ENCODE measurements at regions not wholly inside any gene's neighbourhood (a gene's known extent, or its start where the extent isn't known, plus 50 kb on each side); places are given as distances from the start of the nearest gene placed in this dataset.
"Not testable (repeated sequence)": the region's sequence is repeated elsewhere in the genome, so short reads cannot be mapped to it uniquely, and the experiment has no call there.

- Mint-ChIP-seq H3K9me3 (ENCODE audit: low read depth) (peaks cover 6% of the 10 kb centered on the region), H3K27ac (no peak overlapping the region), H3K36me3 (no peaks in the 10 kb centered on the region), H3K27me3 (no peaks in the 10 kb centered on the region), H3K4me3 (no peak overlapping the region), H3K4me1 (ENCODE audit: low read depth) (no peaks in the 10 kb centered on the region)
These were observed 248.0 kb downstream of the S1PR1 start for GRCh38 chr1:101484689-101485338.

- no peaks in the 10 kb centered on the region for H3K4me1 Mint-ChIP-seq (ENCODE audit: low read depth)
- no peak overlapping the region for H3K27ac Mint-ChIP-seq
- peaks cover 2% of the 10 kb centered on the region for H3K36me3 Mint-ChIP-seq
- H3K9me3 Mint-ChIP-seq (ENCODE audit: low read depth): peaks cover 6% of the 10 kb centered on the region
- H3K27me3 Mint-ChIP-seq: no peaks in the 10 kb centered on the region
- H3K4me3 Mint-ChIP-seq: no peak overlapping the region
These were observed 248.9 kb downstream of the S1PR1 start for GRCh38 chr1:101485712-101486111.

- H3K27me3 Mint-ChIP-seq; H3K9me3 Mint-ChIP-seq (ENCODE audit: low read depth); H3K27ac Mint-ChIP-seq; H3K36me3 Mint-ChIP-seq; H3K4me3 Mint-ChIP-seq; H3K4me1 Mint-ChIP-seq (ENCODE audit: low read depth): not testable (repeated sequence)
These were observed 255.3 kb downstream of the S1PR1 start for GRCh38 chr1:101492144-101492543.

- H3K4me1 Mint-ChIP-seq (ENCODE audit: low read depth); H3K9me3 Mint-ChIP-seq (ENCODE audit: low read depth); H3K4me3 Mint-ChIP-seq: not testable (repeated sequence)
These were observed 257.1 kb downstream of the S1PR1 start for GRCh38 chr1:101493920-101494319.

DNA sequence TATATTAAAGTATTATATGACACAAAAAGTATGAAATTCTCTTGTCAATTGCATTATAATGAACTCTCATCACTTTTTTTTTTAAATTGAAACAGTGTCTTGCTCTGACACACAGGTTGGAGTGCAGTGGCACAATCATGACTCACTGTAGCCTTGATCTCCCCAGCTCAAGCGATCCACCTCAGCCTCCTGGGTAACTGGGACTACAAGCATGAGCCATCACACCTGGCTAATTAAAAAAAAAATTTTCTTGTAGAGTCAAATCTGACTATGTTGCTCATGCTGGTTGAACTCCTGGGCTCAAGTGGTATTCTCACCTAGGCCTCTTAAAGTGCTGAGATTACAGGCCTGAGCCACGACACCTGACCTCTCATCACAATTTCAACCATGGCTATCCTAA, 259.3 kb downstream of the S1PR1 start:
- Mint-ChIP-seq H3K9me3 (ENCODE audit: low read depth) (no peaks in the 10 kb centered on the region), H3K36me3 (peaks cover 5% of the 10 kb centered on the region), H3K27me3 (no peaks in the 10 kb centered on the region), H3K27ac (no peak overlapping the region), H3K4me3 (no peak overlapping the region), H3K4me1 (ENCODE audit: low read depth) (no peaks in the 10 kb centered on the region)

More at GRCh38 chr1:101493920-101494319, 257.1 kb downstream of the S1PR1 start:
- H3K36me3 Mint-ChIP-seq, H3K27ac Mint-ChIP-seq, H3K27me3 Mint-ChIP-seq: not testable (repeated sequence)

DNA sequence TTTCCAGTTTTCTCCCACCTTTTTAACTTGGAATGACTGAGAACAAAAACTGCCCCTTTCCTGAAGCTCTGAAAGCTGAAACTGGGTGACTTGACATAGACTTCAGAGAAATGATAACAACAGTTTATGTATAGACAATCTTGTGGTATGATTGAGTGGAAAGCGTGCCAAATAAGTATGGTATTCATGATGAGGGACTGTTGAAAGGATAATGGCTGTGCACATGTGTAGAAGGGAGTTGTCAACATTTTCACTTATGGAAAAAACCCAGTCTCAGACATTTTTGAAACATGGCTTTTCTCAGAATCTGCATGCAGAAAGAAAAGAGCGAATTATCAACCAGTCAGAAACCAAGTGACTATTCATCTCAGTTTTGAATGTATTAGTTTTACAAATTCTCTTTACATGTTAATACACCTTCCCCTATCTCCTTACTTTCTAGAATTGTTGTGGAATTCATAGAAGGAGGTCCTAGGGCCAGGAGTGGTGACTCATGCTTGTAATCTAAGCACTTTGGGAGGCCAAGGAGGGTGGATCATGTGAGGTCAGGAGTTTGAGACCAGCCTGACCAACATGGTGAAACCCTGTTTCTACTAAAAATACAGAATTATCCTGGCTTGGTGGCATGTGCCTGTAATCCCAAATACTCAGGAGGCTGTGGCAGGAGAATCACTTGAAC, 261.2 kb downstream of the S1PR1 start:
- Mint-ChIP-seq H3K27ac (no peak overlapping the region), H3K27me3 (no peaks in the 10 kb centered on the region), H3K9me3 (ENCODE audit: low read depth) (no peaks in the 10 kb centered on the region), H3K4me3 (no peak overlapping the region), H3K36me3 (peaks cover 5% of the 10 kb centered on the region), H3K4me1 (ENCODE audit: low read depth) (no peaks in the 10 kb centered on the region)

GRCh38 chr1:101504106-101504505, 267.3 kb downstream of the S1PR1 start:
- H3K4me3 Mint-ChIP-seq: not testable (repeated sequence)

GRCh38 chr1:101505240-101505639, 268.4 kb downstream of the S1PR1 start:
- H3K4me1 Mint-ChIP-seq (ENCODE audit: low read depth); H3K4me3 Mint-ChIP-seq; H3K27me3 Mint-ChIP-seq; H3K36me3 Mint-ChIP-seq; H3K9me3 Mint-ChIP-seq (ENCODE audit: low read depth); H3K27ac Mint-ChIP-seq: not testable (repeated sequence)

More at GRCh38 chr1:101504106-101504505, 267.3 kb downstream of the S1PR1 start:
- not testable (repeated sequence) for H3K9me3 Mint-ChIP-seq (ENCODE audit: low read depth); H3K36me3 Mint-ChIP-seq; H3K27me3 Mint-ChIP-seq; H3K27ac Mint-ChIP-seq; H3K4me1 Mint-ChIP-seq (ENCODE audit: low read depth)

GRCh38 chr1:101506541-101507164, 269.8 kb downstream of the S1PR1 start:
- H3K27ac Mint-ChIP-seq: no peak overlapping the region
- no peaks in the 10 kb centered on the region for H3K27me3 Mint-ChIP-seq
- H3K4me3 Mint-ChIP-seq: no peak overlapping the region
- H3K9me3 Mint-ChIP-seq (ENCODE audit: low read depth): no peaks in the 10 kb centered on the region
- H3K36me3 Mint-ChIP-seq: no peaks in the 10 kb centered on the region
- H3K4me1 Mint-ChIP-seq (ENCODE audit: low read depth): no peaks in the 10 kb centered on the region

GRCh38 chr1:101507547-101507971, 270.7 kb downstream of the S1PR1 start:
- H3K36me3 Mint-ChIP-seq: no peaks in the 10 kb centered on the region
- no peaks in the 10 kb centered on the region for H3K9me3 Mint-ChIP-seq (ENCODE audit: low read depth)
- no peaks in the 10 kb centered on the region for H3K27me3 Mint-ChIP-seq
- no peak overlapping the region for H3K4me3 Mint-ChIP-seq
- H3K4me1 Mint-ChIP-seq (ENCODE audit: low read depth): no peaks in the 10 kb centered on the region
- H3K27ac Mint-ChIP-seq: no peak overlapping the region

DNA sequence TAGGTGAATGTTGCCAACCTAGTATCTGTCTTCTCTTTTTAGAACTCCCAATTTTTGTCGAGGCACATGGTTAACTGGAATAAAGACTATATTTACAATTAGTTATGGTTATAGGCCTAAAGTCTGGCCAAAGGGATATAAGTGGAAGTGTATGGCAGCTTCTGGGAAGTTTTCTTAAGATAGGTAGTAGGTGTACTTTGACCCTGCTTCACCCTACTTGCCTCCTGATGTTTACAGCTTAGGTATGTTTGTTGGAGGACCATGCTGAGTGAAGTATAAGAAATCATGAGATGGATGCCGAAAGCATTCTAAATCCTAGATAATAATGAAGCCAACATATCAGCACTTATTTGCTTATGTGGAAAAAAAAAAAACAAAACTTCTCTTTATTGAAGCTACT, 272.1 kb downstream of the S1PR1 start:
- Mint-ChIP-seq H3K27me3 (no peaks in the 10 kb centered on the region), H3K27ac (no peak overlapping the region), H3K9me3 (ENCODE audit: low read depth) (no peaks in the 10 kb centered on the region), H3K4me1 (ENCODE audit: low read depth) (no peaks in the 10 kb centered on the region), H3K36me3 (no peaks in the 10 kb centered on the region), H3K4me3 (no peak overlapping the region)

DNA sequence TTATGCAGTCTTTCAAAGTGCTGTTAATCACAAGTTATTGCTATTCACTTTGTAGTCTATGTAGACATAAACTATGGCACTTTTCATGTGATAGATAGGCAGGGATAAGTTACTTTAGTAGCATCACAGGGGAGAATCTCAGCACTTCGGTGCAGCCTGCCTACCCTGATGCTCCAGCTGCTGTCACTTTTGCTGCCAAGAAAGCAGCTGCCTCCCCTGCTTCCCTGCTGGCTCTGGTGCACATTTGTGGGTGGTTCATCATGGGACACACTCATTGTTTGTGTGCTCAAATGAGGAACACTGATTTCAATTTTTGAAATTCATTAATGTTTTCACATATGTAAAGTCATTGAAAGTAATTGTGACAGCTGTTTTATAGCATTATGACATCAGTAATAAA, 272.6 kb downstream of the S1PR1 start:
- no peaks in the 10 kb centered on the region for H3K27me3 Mint-ChIP-seq
- no peaks in the 10 kb centered on the region for H3K9me3 Mint-ChIP-seq (ENCODE audit: low read depth)
- no peak overlapping the region for H3K4me3 Mint-ChIP-seq
- H3K27ac Mint-ChIP-seq: no peak overlapping the region
- no peaks in the 10 kb centered on the region for H3K4me1 Mint-ChIP-seq (ENCODE audit: low read depth)
- no peaks in the 10 kb centered on the region for H3K36me3 Mint-ChIP-seq

GRCh38 chr1:101511202-101511891, 274.5 kb downstream of the S1PR1 start:
- Mint-ChIP-seq H3K27ac (no peak overlapping the region), H3K36me3 (no peaks in the 10 kb centered on the region), H3K27me3 (no peaks in the 10 kb centered on the region), H3K9me3 (ENCODE audit: low read depth) (no peaks in the 10 kb centered on the region), H3K4me1 (ENCODE audit: low read depth) (no peaks in the 10 kb centered on the region), H3K4me3 (no peak overlapping the region)

DNA sequence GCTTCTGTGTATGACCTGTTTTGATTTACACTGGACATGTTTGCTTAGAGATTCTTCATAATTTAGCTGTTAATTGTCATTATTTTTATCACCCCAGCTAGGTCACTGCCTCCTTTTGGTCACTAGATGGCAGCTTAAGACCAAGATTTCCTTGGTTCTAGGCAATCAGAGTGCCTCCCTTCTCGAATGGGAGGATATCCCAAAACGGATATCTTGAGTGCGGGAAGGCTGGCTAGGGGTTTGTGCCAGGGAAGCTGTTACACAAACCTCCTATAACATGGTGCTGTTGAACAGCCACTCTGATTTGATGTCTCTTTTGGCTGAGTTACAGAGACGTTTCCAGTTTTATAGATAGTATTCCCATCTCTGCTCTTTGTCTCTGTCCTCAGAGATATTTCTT, 283.5 kb downstream of the S1PR1 start:
- H3K27ac Mint-ChIP-seq: no peak overlapping the region
- no peak overlapping the region for H3K4me3 Mint-ChIP-seq
- peaks cover 5% of the 10 kb centered on the region for H3K36me3 Mint-ChIP-seq
- H3K4me1 Mint-ChIP-seq (ENCODE audit: low read depth): peaks cover 2% of the 10 kb centered on the region
- H3K9me3 Mint-ChIP-seq (ENCODE audit: low read depth): peaks cover 3% of the 10 kb centered on the region
- H3K27me3 Mint-ChIP-seq: peaks cover 1% of the 10 kb centered on the region

DNA sequence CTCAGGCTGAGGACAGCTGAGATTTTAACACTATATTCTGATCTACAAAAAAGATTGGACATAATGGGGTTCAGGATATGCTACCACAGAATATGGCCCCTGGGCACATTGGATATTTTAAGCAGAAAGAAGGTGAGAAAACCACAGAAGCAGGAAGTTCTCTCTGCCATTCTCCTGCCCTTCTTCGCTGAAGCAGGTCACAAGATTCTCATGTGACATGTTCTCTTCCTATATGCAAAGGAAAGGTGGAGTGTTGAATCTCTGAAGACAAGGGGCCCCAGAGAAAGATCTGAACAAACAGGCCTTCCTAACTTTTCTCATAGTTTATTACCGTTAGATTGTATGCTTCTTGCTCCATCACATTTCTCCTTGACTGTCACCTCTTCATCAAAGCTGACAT, 285.7 kb downstream of the S1PR1 start:
- no peaks in the 10 kb centered on the region for H3K9me3 Mint-ChIP-seq (ENCODE audit: low read depth)
- H3K27me3 Mint-ChIP-seq: peaks cover 1% of the 10 kb centered on the region
- no peak overlapping the region for H3K4me3 Mint-ChIP-seq
- peaks cover 3% of the 10 kb centered on the region for H3K36me3 Mint-ChIP-seq
- H3K27ac Mint-ChIP-seq: no peak overlapping the region
- H3K4me1 Mint-ChIP-seq (ENCODE audit: low read depth): peaks cover 2% of the 10 kb centered on the region

All from activated naive CD8-positive, alpha-beta T cell (primary cell).